Brain microvascular endothelial cell (primary cell): ENCODE measurements at regions not wholly inside any gene's neighbourhood (a gene's known extent, or its start where the extent isn't known, plus 50 kb on each side); places are given as distances from the start of the nearest gene placed in this dataset.

Experiments
- DNase-seq: peaks from one replicate; pipeline ENCODE4 v3.0.0-alpha.2; 2020
- H3K27ac ChIP-seq: fragments of 250-450 bp; sonication (Bioruptor Pico); 2 replicates; pipeline ENCODE4 v1.5.1; 2020; ENCODE audit warnings: mild to moderate bottlenecking, moderate library complexity
- H3K27me3 ChIP-seq: fragments of 250-450 bp; sonication (Bioruptor Pico); replicated peaks from 2 replicates; pipeline ENCODE4 v1.5.1; 2020; ENCODE audit warnings: mild to moderate bottlenecking
- H3K36me3 ChIP-seq: fragments of 250-450 bp; sonication (Bioruptor Pico); replicated peaks from 2 replicates; pipeline ENCODE4 v1.5.1; 2020; ENCODE audit warnings: mild to moderate bottlenecking
- H3K4me3 ChIP-seq: 2 replicates; pipeline ENCODE4 v1.5.1; 2011; ENCODE audit warnings: low read depth, mild to moderate bottlenecking, control low read depth, low read length, moderate library complexity
- in situ Hi-C: cut with HindIII; loops from 2 replicates; pipeline ENCODE4 v1.10.0; 2017; ENCODE audit warnings: low sequenced_read_pairs, low pct_ligation_motif_present
- TF ChIP-seq, protein P1 (sequence below): IDR thresholded peaks from 2 replicates; pipeline ENCODE4 v1.5.1; 2011; ENCODE audit warnings: low read depth, mild to moderate bottlenecking, moderate library complexity, low read length, control low read depth, inconsistent platforms; ENCODE audit errors: missing control alignments

DNA sequence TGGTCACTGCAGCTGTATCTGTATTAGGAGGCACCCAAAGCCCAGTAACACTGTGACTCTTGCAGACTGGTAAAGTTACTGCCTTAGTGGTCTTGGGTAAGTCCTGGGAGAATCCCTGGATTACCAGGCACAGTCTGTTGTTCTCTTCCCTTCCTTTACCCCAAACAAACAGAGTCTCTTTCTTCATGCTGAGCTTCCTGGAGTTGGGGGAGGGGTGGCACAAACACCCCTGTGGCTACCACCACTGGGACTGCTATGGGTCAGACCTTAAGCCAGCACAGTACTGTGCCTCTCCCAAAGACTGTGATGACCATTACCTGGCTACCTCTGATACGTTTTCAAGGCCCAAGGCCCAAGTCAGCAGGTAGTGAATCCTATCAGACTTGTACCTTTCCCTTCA lies 59.9 kb upstream of the FAM3C start:
- in situ Hi-C loops = no loop called here
- TF ChIP-seq, protein P1, sequence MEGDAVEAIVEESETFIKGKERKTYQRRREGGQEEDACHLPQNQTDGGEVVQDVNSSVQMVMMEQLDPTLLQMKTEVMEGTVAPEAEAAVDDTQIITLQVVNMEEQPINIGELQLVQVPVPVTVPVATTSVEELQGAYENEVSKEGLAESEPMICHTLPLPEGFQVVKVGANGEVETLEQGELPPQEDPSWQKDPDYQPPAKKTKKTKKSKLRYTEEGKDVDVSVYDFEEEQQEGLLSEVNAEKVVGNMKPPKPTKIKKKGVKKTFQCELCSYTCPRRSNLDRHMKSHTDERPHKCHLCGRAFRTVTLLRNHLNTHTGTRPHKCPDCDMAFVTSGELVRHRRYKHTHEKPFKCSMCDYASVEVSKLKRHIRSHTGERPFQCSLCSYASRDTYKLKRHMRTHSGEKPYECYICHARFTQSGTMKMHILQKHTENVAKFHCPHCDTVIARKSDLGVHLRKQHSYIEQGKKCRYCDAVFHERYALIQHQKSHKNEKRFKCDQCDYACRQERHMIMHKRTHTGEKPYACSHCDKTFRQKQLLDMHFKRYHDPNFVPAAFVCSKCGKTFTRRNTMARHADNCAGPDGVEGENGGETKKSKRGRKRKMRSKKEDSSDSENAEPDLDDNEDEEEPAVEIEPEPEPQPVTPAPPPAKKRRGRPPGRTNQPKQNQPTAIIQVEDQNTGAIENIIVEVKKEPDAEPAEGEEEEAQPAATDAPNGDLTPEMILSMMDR = no peak
- Histone ChIP-seq H3K36me3 (no peaks in the 10 kb centered on the region), H3K4me3 (no peak overlapping the region), H3K27ac (no peak overlapping the region), H3K27me3 (no peaks in the 10 kb centered on the region)
- no peak for DNase-seq

DNA sequence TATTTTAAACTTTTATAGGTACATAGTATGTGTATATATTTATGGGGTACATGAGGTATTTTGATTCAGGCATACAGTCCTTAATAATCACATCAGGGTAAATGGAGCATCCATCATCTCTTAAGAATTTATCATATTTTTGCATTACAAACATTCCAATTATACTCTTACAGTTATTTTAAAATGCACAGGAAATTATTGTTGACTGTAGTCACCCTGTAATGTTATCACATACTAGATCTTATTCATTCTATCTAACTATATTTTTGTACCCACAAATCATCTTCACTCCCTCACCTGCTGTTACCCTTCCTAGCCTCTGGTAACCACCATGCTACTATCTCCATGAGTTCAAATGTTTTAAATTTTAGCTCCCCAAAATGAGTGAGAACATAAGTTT lies 56.3 kb upstream of the FAM3C start:
- Histone ChIP-seq H3K27ac (no peak overlapping the region), H3K4me3 (no peak overlapping the region), H3K27me3 (no peaks in the 10 kb centered on the region), H3K36me3 (no peaks in the 10 kb centered on the region)
- no peak for DNase-seq
- in situ Hi-C loops = no loop called here
- TF ChIP-seq, protein P1 = no peak

- H3K4me3 ChIP-seq = no peak overlapping the region
- H3K27ac ChIP-seq = no peak overlapping the region
- H3K36me3 ChIP-seq = no peaks in the 10 kb centered on the region
- H3K27me3 ChIP-seq = no peaks in the 10 kb centered on the region
- in situ Hi-C loops = no loop called here
- TF ChIP-seq, protein P1 = no peak
- DNase-seq = no peak
Observed at GRCh38 chr7:121451367-121452094, 55.4 kb upstream of the FAM3C start.

DNA sequence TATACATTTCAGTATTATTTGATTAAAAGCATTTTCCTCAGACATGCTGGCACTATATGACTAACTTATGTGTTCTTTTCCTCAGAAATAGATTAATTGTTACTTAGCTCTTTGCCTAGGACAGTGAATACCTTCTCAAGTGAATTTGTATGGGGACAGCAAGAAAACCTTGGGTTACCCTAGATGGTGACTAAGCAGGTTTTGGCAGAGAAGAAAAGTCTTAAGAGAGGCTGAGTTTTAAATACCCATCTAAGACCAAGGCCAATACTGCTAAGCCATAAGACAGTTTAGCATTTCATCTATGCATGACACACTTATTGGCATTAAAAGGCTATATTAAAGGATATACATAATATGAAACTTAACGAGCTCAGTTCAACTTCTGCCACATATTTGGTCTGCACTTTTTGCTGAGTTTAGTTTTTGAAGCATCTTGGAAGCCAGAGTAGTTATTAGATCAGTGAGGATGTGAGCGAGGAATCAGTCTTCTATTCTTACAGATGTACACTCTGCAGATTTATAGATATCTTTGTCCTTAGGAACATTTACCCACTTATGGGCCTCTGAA lies 54.6 kb upstream of the FAM3C start:
- in situ Hi-C loops = no loop called here
- Histone ChIP-seq H3K4me3 (no peak overlapping the region), H3K36me3 (no peaks in the 10 kb centered on the region), H3K27ac (no peak overlapping the region), H3K27me3 (no peaks in the 10 kb centered on the region)
- TF ChIP-seq, protein P1 = no peak
- no peak for DNase-seq

- no peaks in the 10 kb centered on the region for H3K36me3 ChIP-seq
Observed at GRCh38 chr7:121449735-121450240, 53.7 kb upstream of the FAM3C start.

More at GRCh38 chr7:121449735-121450240, 53.7 kb upstream of the FAM3C start:
- TF ChIP-seq, protein P1 = no peak
- no peak overlapping the region for H3K27ac ChIP-seq
- H3K27me3 ChIP-seq = no peaks in the 10 kb centered on the region
- DNase-seq = no peak
- no peak overlapping the region for H3K4me3 ChIP-seq
- in situ Hi-C loops = no loop called here
